ENCODE measurements at regions not wholly inside any gene's neighbourhood (a gene's known extent, or its start where the extent isn't known, plus 50 kb on each side); places are given as distances from the start of the nearest gene placed in this dataset.

- no peak for DNase-seq
Observed at GRCh38 chr15:39130556-39131379, 450.1 kb upstream of the THBS1 start.

- no peak for DNase-seq
Observed at GRCh38 chr15:39131609-39132008, 449.3 kb upstream of the THBS1 start.

DNA sequence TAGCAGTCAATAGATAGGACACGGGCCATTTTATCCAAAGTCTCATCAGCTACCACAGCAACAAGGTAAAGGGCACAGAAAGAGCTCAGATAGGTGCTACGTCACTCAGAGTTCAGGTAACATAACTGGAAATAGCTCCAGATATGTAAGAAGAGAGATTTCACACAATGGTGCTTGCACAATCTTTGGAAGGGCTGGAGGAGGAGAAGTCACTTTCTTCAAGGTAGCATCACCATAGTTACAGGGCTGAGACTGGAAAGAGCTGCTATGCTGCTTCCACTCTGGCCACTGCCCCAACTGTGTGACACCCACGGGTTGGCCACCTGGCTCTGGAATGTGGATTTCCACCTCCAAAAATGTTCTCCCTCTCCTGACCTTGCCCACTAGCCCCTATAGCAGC is 448.8 kb upstream of the THBS1 start:
- no peak for DNase-seq

DNA sequence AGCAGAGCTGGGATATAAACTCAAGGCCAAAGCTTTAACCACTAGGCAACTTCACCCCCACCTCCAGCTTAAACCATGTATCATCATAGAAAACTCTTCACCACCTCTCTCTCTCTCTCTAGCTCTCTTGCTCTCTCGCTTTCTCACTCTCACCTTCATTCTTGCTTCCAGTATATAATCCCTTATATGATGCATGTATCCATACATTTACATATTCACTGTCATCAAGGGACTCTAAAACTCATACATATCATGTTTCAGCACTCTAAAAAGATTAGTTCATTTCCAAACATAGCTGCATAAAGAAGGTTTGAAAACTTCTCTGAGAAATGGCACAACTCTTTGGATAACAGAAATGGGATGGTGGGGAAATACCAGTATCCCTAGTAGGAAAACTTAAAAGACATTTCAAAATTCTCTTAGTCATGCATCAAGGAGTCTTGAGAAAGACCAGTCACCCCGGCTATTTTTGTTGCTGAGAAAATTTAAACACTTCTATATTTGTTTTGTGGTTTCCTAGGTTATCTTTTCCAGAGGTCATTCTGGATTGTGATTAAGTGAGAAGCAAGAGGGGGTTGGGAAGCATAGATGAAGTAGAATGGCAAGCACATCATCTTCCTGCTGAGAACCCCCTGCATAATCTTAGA is 447.8 kb upstream of the THBS1 start:
- DNase-seq = no peak

- DNase-seq = no peak
Observed at GRCh38 chr15:39134282-39134681, 446.6 kb upstream of the THBS1 start.

DNA sequence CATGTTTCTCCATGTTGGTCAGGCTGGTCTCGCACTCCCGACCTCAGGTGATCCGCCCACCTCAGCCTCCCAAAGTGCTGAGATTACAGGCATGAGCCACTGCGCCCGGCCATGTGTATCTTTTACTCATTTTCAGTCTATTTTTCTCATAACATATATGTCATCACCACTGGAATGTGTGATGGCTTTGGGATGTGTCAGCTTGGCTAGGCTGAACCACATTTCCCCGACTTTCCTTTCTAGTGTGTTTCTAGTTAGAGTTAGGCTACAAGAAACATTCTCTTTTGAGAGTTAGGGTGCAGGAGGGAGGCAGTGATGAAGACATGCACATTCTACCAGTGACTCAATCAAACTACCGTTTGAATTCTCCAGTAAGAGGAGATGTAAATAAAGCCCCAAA is 444.9 kb upstream of the THBS1 start:
- no peak for DNase-seq

GRCh38 chr15:39139431-39140059 is 441.3 kb upstream of the THBS1 start:
- DNase-seq = no peak

GRCh38 chr15:39140060-39140604 is 440.7 kb upstream of the THBS1 start:
- no peak for DNase-seq

GRCh38 chr15:39142500-39142899 is 438.4 kb upstream of the THBS1 start:
- DNase-seq = no peak

- no peak for DNase-seq
Observed at GRCh38 chr15:39143479-39143878, 437.4 kb upstream of the THBS1 start.

- DNase-seq = no peak
Observed at GRCh38 chr15:39144051-39144450, 436.8 kb upstream of the THBS1 start.

- DNase-seq = no peak
Observed at GRCh38 chr15:39144613-39145499, 436.0 kb upstream of the THBS1 start.

- DNase-seq = no peak
Observed at GRCh38 chr15:39145854-39146625, 434.8 kb upstream of the THBS1 start.

GRCh38 chr15:39149636-39150150 is 431.2 kb upstream of the THBS1 start:
- no peak for DNase-seq

DNA sequence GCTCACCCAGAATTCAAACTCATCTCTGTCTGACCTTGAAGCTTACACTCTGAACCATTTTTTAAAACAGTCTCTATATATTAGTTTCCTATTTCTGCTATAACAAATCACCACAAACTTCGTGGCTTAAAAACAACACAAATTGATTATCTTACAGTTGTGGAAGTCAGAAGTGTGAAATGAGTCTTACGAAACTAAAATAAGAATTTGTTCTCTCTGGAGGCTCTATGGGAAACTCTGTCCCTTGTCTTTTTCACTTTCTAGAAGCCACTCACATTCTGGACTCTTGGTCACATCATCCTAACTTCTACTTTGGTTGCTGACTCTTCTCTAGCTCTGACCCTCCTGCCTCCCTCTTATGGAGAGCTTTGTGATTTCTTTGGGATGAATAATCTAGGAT is 429.3 kb upstream of the THBS1 start:
- no peak for DNase-seq

GRCh38 chr15:39153058-39153714 is 427.7 kb upstream of the THBS1 start:
- DNase-seq = no peak

GRCh38 chr15:39153716-39154115 is 427.2 kb upstream of the THBS1 start:
- no peak for DNase-seq

DNA sequence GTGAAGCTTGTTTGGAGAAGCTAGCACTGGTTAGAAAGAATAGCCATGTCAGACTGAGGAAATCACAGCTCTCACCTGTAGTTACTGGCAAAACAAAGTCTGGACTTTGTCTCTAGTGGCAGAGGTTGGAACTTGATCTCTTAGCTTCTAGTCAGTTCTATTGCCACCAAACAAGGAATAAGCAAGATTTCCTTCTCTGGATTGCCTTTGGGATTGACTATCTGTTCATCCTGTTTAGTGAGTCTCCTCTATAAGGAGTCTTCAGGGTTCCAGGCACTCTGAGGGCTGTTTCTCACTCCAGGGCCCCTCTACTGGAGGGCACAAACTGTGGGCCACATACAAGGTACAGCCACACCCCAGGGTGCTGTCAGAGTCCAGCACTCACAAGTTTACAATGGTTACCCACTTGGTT is 426.6 kb upstream of the THBS1 start:
- no peak for DNase-seq

GRCh38 chr15:39154776-39155175 is 426.1 kb upstream of the THBS1 start:
- DNase-seq = no peak

- no peak for DNase-seq
Observed at GRCh38 chr15:39156166-39156565, 424.7 kb upstream of the THBS1 start.

DNA sequence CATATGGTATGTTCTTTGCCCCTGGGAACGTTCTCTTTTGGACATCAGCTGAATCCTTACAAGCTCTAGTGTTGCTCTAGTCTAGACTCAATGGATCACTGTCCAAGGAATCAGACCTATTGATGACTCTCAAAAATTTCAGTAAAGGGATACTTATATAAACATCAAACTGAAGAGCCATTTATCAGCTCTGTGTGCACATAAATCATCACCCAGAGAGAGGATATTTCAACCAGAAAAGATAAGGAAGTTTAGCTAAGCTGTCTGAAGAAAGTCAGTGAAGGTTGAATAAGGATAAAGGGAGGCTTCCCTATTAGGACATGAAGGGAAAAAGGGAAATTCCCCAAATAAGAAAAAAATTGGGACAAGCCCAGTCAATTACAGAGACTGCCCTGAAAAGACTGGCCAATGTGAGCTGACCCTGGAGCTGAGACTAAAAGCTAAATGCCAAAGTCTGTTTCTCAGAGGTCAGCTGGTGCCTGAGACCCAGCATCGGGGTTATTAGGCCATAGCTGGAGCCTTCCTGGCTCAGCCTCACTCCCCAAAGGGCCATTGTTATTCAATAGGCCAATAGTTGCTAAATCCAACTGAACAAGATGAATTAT is 424.1 kb upstream of the THBS1 start:
- no peak for DNase-seq

Data from effector CD8-positive, alpha-beta T cell (primary cell).